Urinary bladder (tissue), 3 donors: ENCODE measurements at regions not wholly inside any gene's neighbourhood (a gene's known extent, or its start where the extent isn't known, plus 50 kb on each side); places are given as distances from the start of the nearest gene placed in this dataset.
"Not testable (repeated sequence)": the region's sequence is repeated elsewhere in the genome, so short reads cannot be mapped to it uniquely, and the experiment has no call there.

Experiments used
- DNase-seq: peaks from one replicate; pipeline ENCODE4 v3.0.0-alpha.2; 2015; ENCODE audit errors: extremely low spot score
- H3K27ac ChIP-seq: one replicate; pipeline ENCODE4 v1.5.1; 2013; ENCODE audit warnings: low read depth, mild to moderate bottlenecking, moderate library complexity
- H3K36me3 ChIP-seq: one replicate; pipeline ENCODE4 v1.6.1; 2013; ENCODE audit warnings: mild to moderate bottlenecking, moderate library complexity; ENCODE audit not compliant: insufficient read depth
- H3K4me1 ChIP-seq: one replicate; pipeline ENCODE4 v1.6.1; 2013; ENCODE audit warnings: mild to moderate bottlenecking, moderate library complexity; ENCODE audit not compliant: insufficient read depth
- H3K4me3 ChIP-seq: one replicate; pipeline ENCODE4 v1.5.1; 2013; ENCODE audit warnings: low read depth, low read length
- WGBS: extraction: QIAGEN DNeasy Blood & Tissue Kit; methylation state at CpG from one replicate; pipeline ENCODE4 v1.1.7; 2013; 5-methylcytosine and 5-hydroxymethylcytosine counted together
- donor health status: healthy with polysubstance abuse.
- donor health status: healthy.

- Histone ChIP-seq H3K4me3 (no peak overlapping the region), H3K4me1 (no peaks in the 10 kb centered on the region), H3K36me3 (no peaks in the 10 kb centered on the region), H3K27ac (no peak overlapping the region)
- 81% methylated on average over 2 of the region's 2 CpGs for WGBS
- DNase-seq: no peak
These were observed 236.6 kb downstream of the TMA16 start for GRCh38 chr4:163731071-163731470.

DNA sequence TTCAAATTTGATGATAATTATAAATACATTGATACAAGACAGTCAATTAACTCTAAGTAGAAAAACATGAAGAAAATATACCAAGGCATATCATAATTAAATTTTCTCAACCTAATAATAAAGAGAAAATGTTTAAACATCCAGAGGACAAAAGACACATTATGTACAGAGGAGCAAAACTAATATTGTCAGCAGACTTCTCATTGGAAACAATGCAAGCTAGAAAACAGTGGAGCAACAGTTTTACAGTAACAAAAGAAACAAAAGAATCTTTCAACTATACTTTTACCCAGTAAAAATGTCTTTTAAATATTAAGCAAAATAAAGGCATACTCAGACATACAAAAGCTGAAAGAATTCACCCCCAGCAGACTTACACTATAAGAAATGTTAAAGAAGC, 238.0 kb downstream of the TMA16 start:
- Histone ChIP-seq H3K27ac (no peak overlapping the region), H3K4me3 (no peak overlapping the region), H3K36me3 (no peaks in the 10 kb centered on the region), H3K4me1 (no peaks in the 10 kb centered on the region)
- no peak for DNase-seq

DNA sequence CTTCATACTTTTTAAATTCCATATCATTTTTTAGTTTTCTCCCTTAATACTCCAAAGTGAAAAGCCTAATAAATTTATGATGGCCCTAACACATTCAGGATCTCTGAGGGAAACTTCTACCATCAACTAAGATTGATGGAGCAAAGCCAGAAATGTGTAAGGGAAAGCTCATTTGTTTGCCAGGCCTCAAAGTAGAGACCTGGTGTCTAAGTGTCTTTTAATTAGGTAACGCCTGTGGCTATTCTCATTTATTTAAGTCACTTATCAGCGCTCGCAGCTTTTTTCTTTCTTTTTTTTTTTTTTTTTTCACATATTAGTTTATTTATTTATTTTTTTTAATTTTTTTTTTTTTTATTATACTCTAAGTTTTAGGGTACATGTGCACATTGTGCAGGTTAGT, 242.4 kb downstream of the TMA16 start:
- Histone ChIP-seq H3K4me1 (no peaks in the 10 kb centered on the region), H3K36me3 (no peaks in the 10 kb centered on the region), H3K4me3 (no peak overlapping the region), H3K27ac (no peak overlapping the region)
- WGBS: 89% methylated on average over 3 of the region's 3 CpGs
- DNase-seq: no peak

GRCh38 chr4:163737846-163738245, 243.4 kb downstream of the TMA16 start:
- not testable (repeated sequence) for H3K4me3 ChIP-seq, DNase-seq, H3K4me1 ChIP-seq, H3K27ac ChIP-seq, H3K36me3 ChIP-seq
- WGBS: 88% methylated on average over 6 of the region's 7 CpGs

DNA sequence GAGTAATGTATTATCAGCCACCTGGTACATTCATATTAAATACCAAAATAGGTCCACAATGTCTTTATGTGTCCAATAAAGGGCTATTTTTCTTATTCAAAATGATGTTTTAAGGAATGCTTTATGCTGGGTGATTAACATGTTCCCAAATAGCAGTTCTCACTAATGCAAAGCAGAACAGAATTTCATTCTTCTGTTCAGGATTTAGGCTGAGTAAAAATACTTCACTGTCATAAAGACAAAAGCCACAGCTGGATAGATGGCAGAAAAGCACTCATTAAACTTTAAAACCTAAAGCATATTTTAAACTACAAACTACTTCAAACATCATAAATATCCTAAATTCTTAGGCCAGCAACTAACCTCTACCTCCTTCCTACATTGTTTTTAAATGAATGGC, 244.0 kb downstream of the TMA16 start:
- Histone ChIP-seq H3K4me1 (no peaks in the 10 kb centered on the region), H3K4me3 (no peak overlapping the region), H3K27ac (no peak overlapping the region), H3K36me3 (no peaks in the 10 kb centered on the region)
- no peak for DNase-seq

GRCh38 chr4:163744861-163745260, 250.4 kb downstream of the TMA16 start:
- Histone ChIP-seq H3K4me1 (no peaks in the 10 kb centered on the region), H3K36me3 (no peaks in the 10 kb centered on the region), H3K4me3 (no peak overlapping the region), H3K27ac (no peak overlapping the region)
- WGBS: 66% methylated on average over 4 of the region's 4 CpGs
- DNase-seq: no peak

- Histone ChIP-seq H3K36me3 (no peaks in the 10 kb centered on the region), H3K4me3 (no peak overlapping the region), H3K4me1 (no peaks in the 10 kb centered on the region), H3K27ac (no peak overlapping the region)
- DNase-seq: no peak
- WGBS: 73% methylated on average over 5 of the region's 5 CpGs
These were observed 252.8 kb downstream of the TMA16 start for GRCh38 chr4:163747293-163747692.

- no peak for DNase-seq
- 92% methylated on average over 3 of the region's 3 CpGs for WGBS
These were observed 253.4 kb downstream of the TMA16 start for GRCh38 chr4:163747886-163748285.

GRCh38 chr4:163748449-163748848, 254.0 kb downstream of the TMA16 start:
- no peak overlapping the region for H3K4me3 ChIP-seq
- 55% methylated on average over 2 of the region's 2 CpGs for WGBS
- H3K36me3 ChIP-seq: no peaks in the 10 kb centered on the region
- no peak for DNase-seq
- H3K4me1 ChIP-seq: no peaks in the 10 kb centered on the region
- no peak overlapping the region for H3K27ac ChIP-seq

More at GRCh38 chr4:163747886-163748285, 253.4 kb downstream of the TMA16 start:
- Histone ChIP-seq H3K4me3 (no peak overlapping the region), H3K27ac (no peak overlapping the region), H3K4me1 (no peaks in the 10 kb centered on the region), H3K36me3 (no peaks in the 10 kb centered on the region)

GRCh38 chr4:163755013-163755412, 260.5 kb downstream of the TMA16 start:
- no peaks in the 10 kb centered on the region for H3K36me3 ChIP-seq
- DNase-seq: no peak
- WGBS: 32% methylated on average over 3 of the region's 3 CpGs

DNA sequence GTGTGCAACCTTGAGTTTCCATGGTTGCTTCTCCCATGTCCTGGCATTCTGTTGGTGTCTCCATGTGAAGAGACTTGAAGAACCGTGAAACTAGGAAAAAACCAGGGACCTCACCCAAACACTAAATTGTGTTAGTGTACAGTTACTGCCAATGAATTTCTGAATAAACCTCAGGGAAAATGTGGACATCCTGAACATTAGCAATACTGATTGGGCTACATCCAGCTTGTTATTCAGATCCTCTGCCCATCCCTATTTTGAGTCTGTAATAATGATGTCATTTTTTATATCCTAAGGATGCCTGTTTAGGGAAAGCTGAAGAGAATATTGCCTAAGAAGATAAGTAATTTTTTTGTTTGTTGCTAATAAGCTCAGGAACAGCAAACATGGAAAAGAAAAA, 262.7 kb downstream of the TMA16 start:
- DNase-seq: no peak
- H3K36me3 ChIP-seq: no peaks in the 10 kb centered on the region
- no peak overlapping the region for H3K4me3 ChIP-seq
- no peaks in the 10 kb centered on the region for H3K4me1 ChIP-seq
- no peak overlapping the region for H3K27ac ChIP-seq
- 81% methylated on average over 1 of the region's 1 CpG for WGBS

More at GRCh38 chr4:163755013-163755412, 260.5 kb downstream of the TMA16 start:
- no peak overlapping the region for H3K27ac ChIP-seq
- no peak overlapping the region for H3K4me3 ChIP-seq
- H3K4me1 ChIP-seq: no peaks in the 10 kb centered on the region

- no peak overlapping the region for H3K4me3 ChIP-seq
- no peaks in the 10 kb centered on the region for H3K4me1 ChIP-seq
- no peaks in the 10 kb centered on the region for H3K36me3 ChIP-seq
- WGBS: 79% methylated on average over 1 of the region's 1 CpG
- no peak for DNase-seq
- no peak overlapping the region for H3K27ac ChIP-seq
These were observed 263.5 kb downstream of the TMA16 start for GRCh38 chr4:163758032-163758431.

DNA sequence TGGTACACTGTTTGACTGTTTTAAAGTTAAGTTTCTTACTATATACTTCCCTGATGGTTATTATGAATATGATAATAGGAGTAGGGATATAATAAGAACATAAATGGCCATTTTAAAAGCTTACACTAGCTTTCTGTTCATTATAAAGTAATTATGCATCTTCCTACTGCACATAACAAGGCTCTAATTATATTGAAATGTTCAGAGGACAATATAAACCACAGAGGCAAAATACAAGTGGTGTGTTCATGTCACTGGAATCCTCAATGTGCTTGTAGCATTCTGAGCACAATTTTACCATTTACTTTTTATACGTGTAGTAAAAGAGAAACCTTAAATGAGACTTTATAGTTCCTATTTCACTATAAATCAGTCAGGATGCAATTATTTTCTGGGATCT, 268.3 kb downstream of the TMA16 start:
- WGBS: 32% methylated on average over 1 of the region's 1 CpG
- Histone ChIP-seq H3K4me3 (no peak overlapping the region), H3K36me3 (no peaks in the 10 kb centered on the region), H3K27ac (no peak overlapping the region), H3K4me1 (no peaks in the 10 kb centered on the region)
- no peak for DNase-seq

DNA sequence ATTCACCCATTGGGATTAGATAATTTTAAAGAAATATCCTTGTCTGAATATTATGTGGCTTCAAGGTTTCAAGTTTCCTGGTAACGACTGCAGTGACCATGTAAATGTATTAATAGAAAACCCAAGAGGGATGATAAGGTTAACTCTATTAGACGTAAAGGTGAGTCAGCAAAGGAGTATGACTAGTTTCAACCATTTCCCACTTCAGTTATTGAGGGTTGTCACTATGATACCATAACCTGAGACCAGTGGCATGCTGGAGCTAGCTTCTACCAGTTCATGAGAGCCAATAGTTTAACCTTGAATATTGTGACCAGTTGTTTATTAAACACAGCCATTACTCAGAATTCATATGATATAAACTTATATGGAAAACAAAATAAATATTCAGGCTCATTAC, 270.1 kb downstream of the TMA16 start:
- no peak overlapping the region for H3K27ac ChIP-seq
- no peaks in the 10 kb centered on the region for H3K4me1 ChIP-seq
- no peaks in the 10 kb centered on the region for H3K36me3 ChIP-seq
- no peak for DNase-seq
- H3K4me3 ChIP-seq: no peak overlapping the region
- 66% methylated on average over 2 of the region's 2 CpGs for WGBS

GRCh38 chr4:163768014-163768413, 273.5 kb downstream of the TMA16 start:
- 78% methylated on average over 3 of the region's 3 CpGs for WGBS
- DNase-seq: no peak
- Histone ChIP-seq H3K36me3 (no peaks in the 10 kb centered on the region), H3K4me3 (no peak overlapping the region), H3K4me1 (no peaks in the 10 kb centered on the region), H3K27ac (no peak overlapping the region)
